ENCODE measurements at regions not wholly inside any gene's neighbourhood (a gene's known extent, or its start where the extent isn't known, plus 50 kb on each side); places are given as distances from the start of the nearest gene placed in this dataset.

DNA sequence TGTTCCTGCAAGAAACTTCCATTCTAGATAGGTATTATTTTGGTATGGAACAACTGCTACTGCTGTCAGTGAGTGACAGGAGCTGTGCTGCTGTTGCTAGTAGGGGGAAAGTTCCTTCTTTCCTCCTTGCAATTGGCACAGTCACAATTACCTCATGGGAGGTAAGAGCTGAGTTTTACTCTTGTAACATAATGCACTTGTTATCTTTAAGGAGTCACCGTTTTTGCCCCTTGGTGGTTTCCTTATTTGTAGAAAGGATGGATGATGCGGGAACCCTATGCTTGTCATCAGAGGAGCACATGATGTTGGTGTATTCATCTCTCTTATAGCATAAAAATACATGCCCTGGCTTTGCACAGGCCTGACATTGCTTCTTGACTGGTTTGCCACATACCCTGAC lies 234.7 kb upstream of the NPY start:
- ATAC-seq (ENCODE audit: low read depth) (no peak), DNase-seq (no peak)
- no peak overlapping the region for H2AFZ ChIP-seq (replicated peaks; ENCODE audit: low read length, poor library complexity)
- H4K8ac ChIP-seq (ENCODE audit: low read depth in 2 of 2, low read length in 2 of 2) = no peak overlapping the region
- no peak overlapping the region for H3K4me3 ChIP-seq (ENCODE audit: insufficient read depth, low read depth, low read length)
- in situ Hi-C loops (cut with MboI; ENCODE audit: low sequenced_read_pairs) (no loop called here), intact Hi-C loops (cut with micrococcal nuclease) (no loop called here), dilution Hi-C loops (cut with HindIII; ENCODE audit: low sequenced_read_pairs, unreplicated experiment) (no loop called here)
- H3K27ac ChIP-seq (ENCODE audit: insufficient read depth, low read length) = no peak overlapping the region
- H3K18ac ChIP-seq (ENCODE audit: low read depth, low read length) = no peak overlapping the region
- no peak overlapping the region for H3K4me2 ChIP-seq (ENCODE audit: low read depth, low read length)
- no peaks in the 10 kb centered on the region for H4K20me1 ChIP-seq (ENCODE audit: insufficient read depth, low read length)
- H3K4me1 ChIP-seq (ENCODE audit: control insufficient read depth, insufficient read depth, low read length) = no peaks in the 10 kb centered on the region
- H3K4ac ChIP-seq (ENCODE audit: low read depth, low read length) = no peak overlapping the region
- H3K23ac ChIP-seq (ENCODE audit: low read depth, low read length) = no peak overlapping the region
- no peak overlapping the region for H3K56ac ChIP-seq (ENCODE audit: extremely low read depth, insufficient read depth, low read length)
- H3K9ac ChIP-seq (ENCODE audit: low read depth, low read length) = no peak overlapping the region
- WGBS, 2 experiments (ENCODE audit: extremely low coverage in 2 of 2, insufficient read length in 1 of 2) = no CpG with 5 or more reads among the region's 2 CpGs
- CTCF ChIA-PET = interaction anchor here (1.4 kb wide), 1 partner anchor 9 kb away, joined by 3 read pairs; no protein-coding TSS in a partner anchor
- no peak overlapping the region for H2BK15ac ChIP-seq (ENCODE audit: low read depth, low read length)
- no peak overlapping the region for H2BK20ac ChIP-seq (ENCODE audit: low read depth, low read length)
- H3K79me1 ChIP-seq (ENCODE audit: low read depth in 1 of 2, low read length in 2 of 2) = no peaks in the 10 kb centered on the region
- H2BK120ac ChIP-seq (ENCODE audit: low read depth, low read length) = no peak overlapping the region
- H2AK9ac ChIP-seq (replicated peaks; ENCODE audit: low read depth, low read length, poor library complexity) = no peak overlapping the region
- no TSS peak for BruUV-seq (replicated peaks)
- TF ChIP-seq CHD1 (IDR thresholded peaks at IDR 0.05; ENCODE audit: low read depth, low read length) = no peak
- TF ChIP-seq MAZ (IDR thresholded peaks at IDR 0.05; ENCODE audit: borderline replicate concordance, low read depth, low read length) = no peak
- TF ChIP-seq, protein P1, sequence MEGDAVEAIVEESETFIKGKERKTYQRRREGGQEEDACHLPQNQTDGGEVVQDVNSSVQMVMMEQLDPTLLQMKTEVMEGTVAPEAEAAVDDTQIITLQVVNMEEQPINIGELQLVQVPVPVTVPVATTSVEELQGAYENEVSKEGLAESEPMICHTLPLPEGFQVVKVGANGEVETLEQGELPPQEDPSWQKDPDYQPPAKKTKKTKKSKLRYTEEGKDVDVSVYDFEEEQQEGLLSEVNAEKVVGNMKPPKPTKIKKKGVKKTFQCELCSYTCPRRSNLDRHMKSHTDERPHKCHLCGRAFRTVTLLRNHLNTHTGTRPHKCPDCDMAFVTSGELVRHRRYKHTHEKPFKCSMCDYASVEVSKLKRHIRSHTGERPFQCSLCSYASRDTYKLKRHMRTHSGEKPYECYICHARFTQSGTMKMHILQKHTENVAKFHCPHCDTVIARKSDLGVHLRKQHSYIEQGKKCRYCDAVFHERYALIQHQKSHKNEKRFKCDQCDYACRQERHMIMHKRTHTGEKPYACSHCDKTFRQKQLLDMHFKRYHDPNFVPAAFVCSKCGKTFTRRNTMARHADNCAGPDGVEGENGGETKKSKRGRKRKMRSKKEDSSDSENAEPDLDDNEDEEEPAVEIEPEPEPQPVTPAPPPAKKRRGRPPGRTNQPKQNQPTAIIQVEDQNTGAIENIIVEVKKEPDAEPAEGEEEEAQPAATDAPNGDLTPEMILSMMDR (conservative IDR thresholded peaks at IDR 0.05; ENCODE audit: low read depth, low read length) = no peak
- no peak for TF ChIP-seq USF2 (IDR thresholded peaks at IDR 0.05; ENCODE audit: low read depth, low read length)
- TF ChIP-seq ELK1 (IDR thresholded peaks at IDR 0.05; ENCODE audit: borderline replicate concordance, low read depth, low read length) = no peak
- no peak for TF ChIP-seq MXI1 (IDR thresholded peaks at IDR 0.05; ENCODE audit: borderline replicate concordance, low read depth, low read length)
- TF ChIP-seq RFX5 (IDR thresholded peaks at IDR 0.05; ENCODE audit: low read depth, low read length) = no peak
- no peak for TF ChIP-seq SMC3 (IDR thresholded peaks at IDR 0.05; ENCODE audit: low read depth, low read length)
- TF ChIP-seq MAFK (IDR thresholded peaks at IDR 0.05; ENCODE audit: low read depth, low read length) = no peak
- H3K14ac ChIP-seq (replicated peaks; ENCODE audit: low read depth, low read length) = no peak overlapping the region
- H2BK5ac ChIP-seq (ENCODE audit: low read depth, low read length, poor library complexity, severe bottlenecking) = no peak overlapping the region
- H3K9me1 ChIP-seq (ENCODE audit: insufficient read depth, low read length) = no peaks in the 10 kb centered on the region
- 0 out of 2 replicates have a peak, but pooled peaks cover 2% of the 10 kb centered on the region for H3K9me3 ChIP-seq (ENCODE audit: control insufficient read depth, insufficient read depth, low read length)
- H3K27me3 ChIP-seq (ENCODE audit: control insufficient read depth, insufficient read depth, low read length) = no peaks in the 10 kb centered on the region
- H4K5ac ChIP-seq (ENCODE audit: low read depth, low read length) = no peak overlapping the region
- no peak overlapping the region for H4K91ac ChIP-seq (ENCODE audit: insufficient read depth, low read depth, low read length)
- POLR2A ChIA-PET (ENCODE audit: unreplicated experiment) = no interaction called here
- no peak overlapping the region for H2AK5ac ChIP-seq (ENCODE audit: low read depth, low read length)
- no peaks in the 10 kb centered on the region for H3K36me3 ChIP-seq (ENCODE audit: control insufficient read depth, insufficient read depth, low read length)

All from IMR-90 (cell line).